ENCODE measurements at regions not wholly inside any gene's neighbourhood (a gene's known extent, or its start where the extent isn't known, plus 50 kb on each side); places are given as distances from the start of the nearest gene placed in this dataset.

DNA sequence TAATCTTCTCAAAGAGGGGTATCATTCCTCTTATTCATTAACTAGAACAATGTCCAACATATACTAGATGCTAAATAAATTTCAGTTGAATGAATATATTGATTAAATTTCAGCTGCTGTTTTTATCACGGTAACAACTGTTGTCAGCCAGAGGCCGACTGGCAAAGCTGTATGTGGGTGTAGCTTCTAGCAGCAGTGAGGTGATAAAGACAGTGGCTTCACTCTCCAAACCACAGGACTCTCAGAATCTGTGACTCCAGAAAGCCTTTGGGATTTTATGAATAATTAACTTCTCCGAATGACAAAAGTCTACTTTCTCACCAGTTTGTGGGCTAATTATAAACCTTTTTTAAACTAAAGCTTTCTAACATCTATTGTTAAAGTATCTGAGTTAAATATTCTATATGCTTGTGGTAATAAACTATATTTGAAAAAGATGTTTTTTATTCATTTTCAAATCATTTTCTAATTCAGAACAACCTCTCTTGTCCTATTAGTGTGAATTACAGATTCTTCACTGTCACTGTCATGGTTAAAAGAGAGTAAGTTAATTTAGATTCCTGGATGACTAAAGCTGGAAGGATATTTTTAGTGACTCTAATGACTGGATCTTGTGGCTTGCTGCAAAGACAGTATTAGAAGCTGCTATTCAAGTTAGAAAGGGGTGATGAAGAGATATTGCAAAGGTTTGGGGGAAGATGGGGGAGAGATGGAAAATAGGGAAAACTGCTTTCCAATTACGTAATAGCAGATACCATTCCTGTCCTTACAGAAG lies 796.4 kb upstream of the ARPP21 start:
- no peaks in the 10 kb centered on the region for H3K4me1 ChIP-seq (ENCODE audit: low read depth, poor library complexity, severe bottlenecking)
- TF ChIP-seq CTCF (conservative IDR thresholded peaks at IDR 0.05; ENCODE audit: low read depth, low read length) = no peak
- H4K20me1 ChIP-seq (ENCODE audit: insufficient read depth) = no peaks in the 10 kb centered on the region
- no peak overlapping the region for H3K9ac ChIP-seq
- H3K79me2 ChIP-seq (ENCODE audit: insufficient read depth, low read depth) = no peaks in the 10 kb centered on the region
- H3K4me3 ChIP-seq (IDR thresholded peaks at IDR 0.05; ENCODE audit: insufficient read depth, low read depth, low read length) = no peak overlapping the region
- no peaks in the 10 kb centered on the region for H3K36me3 ChIP-seq (ENCODE audit: insufficient read depth)
- no peak overlapping the region for H2AFZ ChIP-seq (ENCODE audit: low read depth)
- H3K4me2 ChIP-seq = no peak overlapping the region
- no peaks in the 10 kb centered on the region for H3K27me3 ChIP-seq (ENCODE audit: insufficient read depth, low read depth)
- H3K27ac ChIP-seq = no peak overlapping the region

GRCh38 chr3:34844323-34844620 lies 795.1 kb upstream of the ARPP21 start:
- Histone ChIP-seq H3K79me2 (ENCODE audit: insufficient read depth, low read depth) (no peaks in the 10 kb centered on the region), H3K27me3 (ENCODE audit: insufficient read depth, low read depth) (no peaks in the 10 kb centered on the region), H3K27ac (no peak overlapping the region), H3K4me3 (IDR thresholded peaks at IDR 0.05; ENCODE audit: insufficient read depth, low read depth, low read length) (no peak overlapping the region), H3K4me2 (no peak overlapping the region), H2AFZ (ENCODE audit: low read depth) (no peak overlapping the region), H3K9ac (no peak overlapping the region), H3K36me3 (ENCODE audit: insufficient read depth) (no peaks in the 10 kb centered on the region), H4K20me1 (ENCODE audit: insufficient read depth) (no peaks in the 10 kb centered on the region), H3K4me1 (ENCODE audit: low read depth, poor library complexity, severe bottlenecking) (no peaks in the 10 kb centered on the region)
- TF ChIP-seq CTCF (conservative IDR thresholded peaks at IDR 0.05; ENCODE audit: low read depth, low read length) = no peak

DNA sequence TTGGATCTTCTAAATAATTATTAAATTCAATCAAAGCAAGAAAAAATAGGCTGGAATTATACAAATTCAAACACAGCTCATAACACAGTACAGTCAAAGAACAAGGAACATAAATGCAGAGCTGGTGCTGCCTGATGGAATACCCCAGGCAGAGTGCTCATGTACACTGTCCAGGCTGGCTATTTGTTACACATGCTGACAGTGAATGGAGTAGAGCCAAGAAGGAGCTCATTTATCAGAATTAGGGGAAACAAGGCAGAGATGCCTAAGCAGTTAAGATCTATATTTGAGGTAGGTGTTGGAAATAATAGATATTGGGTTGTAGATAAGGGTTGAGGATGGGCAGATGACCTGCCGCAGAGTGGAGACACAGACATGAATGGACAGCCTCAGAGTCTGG lies 788.2 kb upstream of the ARPP21 start:
- no peaks in the 10 kb centered on the region for H3K79me2 ChIP-seq (ENCODE audit: insufficient read depth, low read depth)
- no peaks in the 10 kb centered on the region for H3K36me3 ChIP-seq (ENCODE audit: insufficient read depth)
- no peak overlapping the region for H3K4me3 ChIP-seq (IDR thresholded peaks at IDR 0.05; ENCODE audit: insufficient read depth, low read depth, low read length)
- H3K27ac ChIP-seq = no peak overlapping the region
- no peak overlapping the region for H2AFZ ChIP-seq (ENCODE audit: low read depth)
- no peak overlapping the region for H3K4me2 ChIP-seq
- no peak overlapping the region for H3K9ac ChIP-seq
- H3K27me3 ChIP-seq (ENCODE audit: insufficient read depth, low read depth) = no peaks in the 10 kb centered on the region
- TF ChIP-seq CTCF (conservative IDR thresholded peaks at IDR 0.05; ENCODE audit: low read depth, low read length) = no peak
- H3K4me1 ChIP-seq (ENCODE audit: low read depth, poor library complexity, severe bottlenecking) = no peaks in the 10 kb centered on the region
- no peaks in the 10 kb centered on the region for H4K20me1 ChIP-seq (ENCODE audit: insufficient read depth)

- Histone ChIP-seq H4K20me1 (ENCODE audit: insufficient read depth) (no peaks in the 10 kb centered on the region), H3K4me1 (ENCODE audit: low read depth, poor library complexity, severe bottlenecking) (no peaks in the 10 kb centered on the region), H3K36me3 (ENCODE audit: insufficient read depth) (no peaks in the 10 kb centered on the region), H3K9ac (no peak overlapping the region), H3K4me3 (IDR thresholded peaks at IDR 0.05; ENCODE audit: insufficient read depth, low read depth, low read length) (no peak overlapping the region), H3K27ac (no peak overlapping the region), H3K4me2 (no peak overlapping the region), H3K79me2 (ENCODE audit: insufficient read depth, low read depth) (no peaks in the 10 kb centered on the region), H2AFZ (ENCODE audit: low read depth) (no peak overlapping the region), H3K27me3 (ENCODE audit: insufficient read depth, low read depth) (no peaks in the 10 kb centered on the region)
- TF ChIP-seq CTCF (conservative IDR thresholded peaks at IDR 0.05; ENCODE audit: low read depth, low read length) = no peak
Measured at GRCh38 chr3:34852844-34853439, 786.4 kb upstream of the ARPP21 start.

All from KMS-11 (cell line).